ENCODE measurements at regions not wholly inside any gene's neighbourhood (a gene's known extent, or its start where the extent isn't known, plus 50 kb on each side); places are given as distances from the start of the nearest gene placed in this dataset.

DNA sequence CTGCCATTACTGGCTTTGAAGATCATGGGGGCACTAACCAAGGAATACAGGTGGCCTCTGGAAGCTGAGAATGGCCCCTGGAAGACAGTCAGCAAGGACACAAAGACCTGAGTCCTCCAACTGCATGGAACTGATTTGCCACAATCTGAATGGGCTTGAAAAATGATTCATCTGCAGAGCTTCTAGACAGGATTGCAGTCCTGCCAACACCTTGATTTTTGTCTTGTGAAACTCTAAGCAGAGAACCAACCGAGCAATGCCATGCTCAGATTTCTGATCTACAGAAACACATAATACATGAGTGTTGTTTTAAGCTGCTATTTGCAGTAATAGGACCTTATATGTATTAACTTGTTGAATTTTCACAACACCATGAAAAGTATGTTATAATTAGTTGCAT is 66.1 kb upstream of the SLC13A1 start:
- TF ChIP-seq, protein P1, sequence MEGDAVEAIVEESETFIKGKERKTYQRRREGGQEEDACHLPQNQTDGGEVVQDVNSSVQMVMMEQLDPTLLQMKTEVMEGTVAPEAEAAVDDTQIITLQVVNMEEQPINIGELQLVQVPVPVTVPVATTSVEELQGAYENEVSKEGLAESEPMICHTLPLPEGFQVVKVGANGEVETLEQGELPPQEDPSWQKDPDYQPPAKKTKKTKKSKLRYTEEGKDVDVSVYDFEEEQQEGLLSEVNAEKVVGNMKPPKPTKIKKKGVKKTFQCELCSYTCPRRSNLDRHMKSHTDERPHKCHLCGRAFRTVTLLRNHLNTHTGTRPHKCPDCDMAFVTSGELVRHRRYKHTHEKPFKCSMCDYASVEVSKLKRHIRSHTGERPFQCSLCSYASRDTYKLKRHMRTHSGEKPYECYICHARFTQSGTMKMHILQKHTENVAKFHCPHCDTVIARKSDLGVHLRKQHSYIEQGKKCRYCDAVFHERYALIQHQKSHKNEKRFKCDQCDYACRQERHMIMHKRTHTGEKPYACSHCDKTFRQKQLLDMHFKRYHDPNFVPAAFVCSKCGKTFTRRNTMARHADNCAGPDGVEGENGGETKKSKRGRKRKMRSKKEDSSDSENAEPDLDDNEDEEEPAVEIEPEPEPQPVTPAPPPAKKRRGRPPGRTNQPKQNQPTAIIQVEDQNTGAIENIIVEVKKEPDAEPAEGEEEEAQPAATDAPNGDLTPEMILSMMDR (IDR thresholded peaks at IDR 0.05) = no peak
- no peak for TF ChIP-seq POLR2A (IDR thresholded peaks at IDR 0.05)

Measured in prostate gland (tissue), 2 donors.